HCT116 (cell line): ENCODE measurements at regions not wholly inside any gene's neighbourhood (a gene's known extent, or its start where the extent isn't known, plus 50 kb on each side); places are given as distances from the start of the nearest gene placed in this dataset.

Experiments
- ATAC-seq: fragments of 200-7000 bp; cut with Tn5 transposase; 2 replicates; pipeline ENCODE4 v1.9.1; 2020; ENCODE audit warnings: mild to moderate bottlenecking, moderate library complexity
- BruUV-seq: library from RNA; stranded (reverse); fragments of 400-500 nt; replicated peaks from 2 replicates; lab custom pipeline; 2021; lab: Mats Ljungman, UMichigan
- CTCF ChIA-PET: fragments of 300-600 bp; sonication (Branson Sonifier 250); formaldehyde crosslinking; loops from one replicate; lab custom pipeline; 2021; ENCODE audit warnings: antibody characterized with exemption; lab: Charles Lee
- POLR2A ChIA-PET: fragments of 300-600, 350-600 bp; sonication (Branson Sonifier 250); formaldehyde crosslinking; loops from one replicate; lab custom pipeline; 2021; ENCODE audit warnings: antibody characterized with exemption; lab: Charles Lee
- RAD21 ChIA-PET, 2 experiments: fragments of 300-600 bp; sonication (Branson Sonifier 250); formaldehyde crosslinking; loops; one replicate each; lab custom pipeline; 2023; ENCODE audit warnings: low total read pairs in 2 of 2; ENCODE audit not compliant: uncharacterized antibody in 2 of 2, unreplicated experiment in 2 of 2, low non-redundant PET in 1 of 2; lab: Charles Lee
- DNase-seq: peaks from one replicate; pipeline ENCODE4 v3.0.0-alpha.2; 2010; ENCODE audit warnings: low read depth, low spot score
- H2AFZ ChIP-seq: fragments of 200-600 bp; shearing (Covaris generic), sonication (generic); 2 replicates; pipeline ENCODE4 v1.6.1; 2017; ENCODE audit warnings: low read depth, mixed run types, mixed read lengths, antibody characterized with exemption, low read length; ENCODE audit not compliant: poor library complexity, severe bottlenecking
- H3K27ac ChIP-seq: 2 replicates; pipeline ENCODE4 v1.5.1; 2012; ENCODE audit warnings: low read depth, low read length
- H3K27me3 ChIP-seq: fragments of 200-600 bp; sonication (generic); 2 replicates; pipeline ENCODE4 v1.6.1; 2016; ENCODE audit warnings: mixed run types, low read length, mixed read lengths; ENCODE audit not compliant: insufficient read depth
- H3K36me3 ChIP-seq, 2 experiments: fragments of 200-500 bp in 1 of 2; fragments of 200-600 bp in 1 of 2; sonication (Bioruptor generic) in 1 of 2; sonication (generic) in 1 of 2; 2 replicates each; pipeline versions ENCODE4 v1.5.1 to v1.6.1; 2014 to 2016; ENCODE audit warnings: low read length in 2 of 2, inconsistent platforms in 1 of 2, mixed read lengths in 1 of 2, mixed run types in 1 of 2; ENCODE audit not compliant: insufficient read depth in 2 of 2, control insufficient read depth in 1 of 2
- H3K4me1 ChIP-seq, 2 experiments: fragments of 200-600 bp in 1 of 2; sonication (generic) in 1 of 2; 2 replicates each; pipeline versions ENCODE4 v1.5.1 to v1.6.1; 2012 to 2017; ENCODE audit warnings: low read length in 2 of 2, inconsistent platforms in 1 of 2, mild to moderate bottlenecking in 1 of 2, mixed read lengths in 1 of 2, mixed run types in 1 of 2, moderate library complexity in 1 of 2; ENCODE audit not compliant: insufficient read depth in 2 of 2, control insufficient read depth in 1 of 2
- H3K4me2 ChIP-seq: fragments of 200-600 bp; sonication (generic); 2 replicates; pipeline ENCODE4 v1.6.1; 2017; ENCODE audit warnings: mixed run types, low read length, mixed read lengths
- H3K4me3 ChIP-seq, 2 experiments: fragments of 200-600 bp in 1 of 2; sonication (generic) in 1 of 2; replicated peaks in 1 of 2; 2 replicates each; pipeline ENCODE4 v1.5.1; 2011 to 2016; ENCODE audit warnings: low read length in 2 of 2, control low read depth in 1 of 2, low read depth in 1 of 2, mild to moderate bottlenecking in 1 of 2, mixed read lengths in 1 of 2, mixed run types in 1 of 2
- H3K79me2 ChIP-seq: fragments of 200-600 bp; sonication (generic); 2 replicates; pipeline ENCODE4 v1.6.1; 2017; ENCODE audit warnings: mild to moderate bottlenecking, mixed run types, low read length, moderate library complexity, mixed read lengths; ENCODE audit not compliant: insufficient read depth
- H3K9ac ChIP-seq: fragments of 200-600 bp; sonication (generic); 2 replicates; pipeline ENCODE4 v1.6.1; 2016; ENCODE audit warnings: low read length, mixed read lengths
- H3K9me2 ChIP-seq: fragments of 200-600 bp; sonication (generic), shearing (Covaris generic); 2 replicates; pipeline ENCODE4 v1.6.1; 2017; ENCODE audit warnings: mixed run types, mild to moderate bottlenecking, moderate library complexity; ENCODE audit not compliant: insufficient read depth
- H3K9me3 ChIP-seq, 2 experiments: fragments of 200-500 bp in 1 of 2; fragments of 200-600 bp in 1 of 2; sonication (Bioruptor generic) in 1 of 2; sonication (generic) in 1 of 2; 2 replicates each; pipeline ENCODE4 v1.6.1; 2014 to 2017; ENCODE audit warnings: low read length in 2 of 2, mixed read lengths in 2 of 2, inconsistent platforms in 1 of 2, low read depth in 1 of 2, mild to moderate bottlenecking in 1 of 2, mixed run types in 1 of 2, moderate library complexity in 1 of 2; ENCODE audit not compliant: control insufficient read depth in 1 of 2, insufficient read depth in 1 of 2
- H4K20me1 ChIP-seq: fragments of 200-600 bp; sonication (generic), shearing (Covaris generic); 2 replicates; pipeline ENCODE4 v1.6.1; 2017; ENCODE audit warnings: mixed run types, mild to moderate bottlenecking, moderate library complexity; ENCODE audit not compliant: insufficient read depth
- CBX3 ChIP-seq: IDR thresholded peaks from 2 replicates; pipeline ENCODE4 v1.6.1; 2012; ENCODE audit warnings: low read depth
- CEBPB ChIP-seq: IDR thresholded peaks from 2 replicates; pipeline ENCODE4 v1.6.1; 2012; ENCODE audit warnings: low read depth
- POLR2AphosphoS5 ChIP-seq: IDR thresholded peaks from 2 replicates; pipeline ENCODE4 v1.6.1; 2011; ENCODE audit warnings: mild to moderate bottlenecking, low read depth, low read length, moderate library complexity
- RAD21 ChIP-seq: IDR thresholded peaks from 2 replicates; pipeline ENCODE4 v1.6.1; 2012; ENCODE audit warnings: low read depth, mild to moderate bottlenecking
- SIN3A ChIP-seq: IDR thresholded peaks from 2 replicates; pipeline ENCODE4 v1.6.1; 2012; ENCODE audit warnings: low read depth
- SP1 ChIP-seq: IDR thresholded peaks from 2 replicates; pipeline ENCODE4 v1.6.1; 2012; ENCODE audit warnings: low read depth
- ZFX ChIP-seq: fragments of 450-650 bp; IDR thresholded peaks from 2 replicates; pipeline ENCODE4 v1.6.1; 2017
- ZNF274 ChIP-seq: fragments of 200-500 bp; sonication (Bioruptor generic); IDR thresholded peaks from 2 replicates; pipeline ENCODE4 v1.6.1; 2014; ENCODE audit warnings: mild to moderate bottlenecking, low read depth, low read length, inconsistent platforms
- intact Hi-C: fragments of 100-400 bp; cut with micrococcal nuclease; formaldehyde crosslinking; loops from 2 replicates; pipeline ENCODE4 v1.10.0; 2022
- TF ChIP-seq, protein P1 (sequence below), 3 experiments: fragments of 200-600 bp in 1 of 3; sonication (generic) in 1 of 3; IDR thresholded peaks in 2 of 3; conservative IDR thresholded peaks in 1 of 3; 2 replicates each; pipeline ENCODE4 v1.5.1; 2012 to 2017; ENCODE audit warnings: low read depth in 2 of 3, low read length in 2 of 3, antibody characterized with exemption in 1 of 3, borderline replicate concordance in 1 of 3, control low read depth in 1 of 3, mild to moderate bottlenecking in 1 of 3, mixed read lengths in 1 of 3, mixed run types in 1 of 3, moderate library complexity in 1 of 3; ENCODE audit not compliant: insufficient read depth in 1 of 3
- TF ChIP-seq, protein P2 (sequence below): IDR thresholded peaks from 2 replicates; pipeline ENCODE4 v1.6.1; 2011; ENCODE audit warnings: mild to moderate bottlenecking, low read length, moderate library complexity; ENCODE audit not compliant: insufficient replicate concordance; ENCODE audit errors: extremely low read depth
- TF ChIP-seq, protein P3 (sequence below): IDR thresholded peaks from 2 replicates; pipeline ENCODE4 v1.6.1; 2012

DNA sequence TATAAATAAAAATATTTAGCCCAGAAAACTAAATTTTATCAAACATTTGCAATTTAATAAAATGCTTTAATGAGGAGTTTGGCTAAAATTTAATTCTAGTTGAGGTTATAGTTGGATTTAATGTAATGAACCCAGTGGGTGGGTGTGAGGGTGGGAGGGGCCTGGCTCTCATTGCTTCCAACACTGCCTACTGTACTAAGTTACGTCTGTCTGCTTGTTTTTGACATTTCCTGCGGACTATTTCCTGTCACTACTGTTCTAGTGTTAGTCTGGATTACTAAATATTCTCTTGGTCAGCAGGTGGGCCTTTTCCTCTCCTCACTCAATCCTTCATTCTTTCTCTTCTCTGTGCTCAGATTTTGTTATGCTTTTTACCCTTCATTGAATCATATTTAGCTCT, 82.5 kb upstream of the MAP3K7 start:
- ChIA-PET POLR2A (no interaction called here), CTCF (no interaction called here), RAD21 (no interaction called here)
- peaks cover 27% of the 10 kb centered on the region; the same call in 1 of the 2 replicates for H3K27me3 ChIP-seq
- TF ChIP-seq CEBPB, result no peak
- no peak for TF ChIP-seq CBX3
- TF ChIP-seq, protein P1, sequence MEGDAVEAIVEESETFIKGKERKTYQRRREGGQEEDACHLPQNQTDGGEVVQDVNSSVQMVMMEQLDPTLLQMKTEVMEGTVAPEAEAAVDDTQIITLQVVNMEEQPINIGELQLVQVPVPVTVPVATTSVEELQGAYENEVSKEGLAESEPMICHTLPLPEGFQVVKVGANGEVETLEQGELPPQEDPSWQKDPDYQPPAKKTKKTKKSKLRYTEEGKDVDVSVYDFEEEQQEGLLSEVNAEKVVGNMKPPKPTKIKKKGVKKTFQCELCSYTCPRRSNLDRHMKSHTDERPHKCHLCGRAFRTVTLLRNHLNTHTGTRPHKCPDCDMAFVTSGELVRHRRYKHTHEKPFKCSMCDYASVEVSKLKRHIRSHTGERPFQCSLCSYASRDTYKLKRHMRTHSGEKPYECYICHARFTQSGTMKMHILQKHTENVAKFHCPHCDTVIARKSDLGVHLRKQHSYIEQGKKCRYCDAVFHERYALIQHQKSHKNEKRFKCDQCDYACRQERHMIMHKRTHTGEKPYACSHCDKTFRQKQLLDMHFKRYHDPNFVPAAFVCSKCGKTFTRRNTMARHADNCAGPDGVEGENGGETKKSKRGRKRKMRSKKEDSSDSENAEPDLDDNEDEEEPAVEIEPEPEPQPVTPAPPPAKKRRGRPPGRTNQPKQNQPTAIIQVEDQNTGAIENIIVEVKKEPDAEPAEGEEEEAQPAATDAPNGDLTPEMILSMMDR (IDR thresholded peaks at IDR 0.05 in 2 of 3, conservative IDR thresholded peaks at IDR 0.05 in 1 of 3; ENCODE audit: borderline replicate concordance in 1 of 3, insufficient read depth in 1 of 3, low read depth in 2 of 3, low read length in 2 of 3), result no peak
- no peak for TF ChIP-seq POLR2AphosphoS5
- TF ChIP-seq ZNF274, result no peak
- TF ChIP-seq ZFX, result no peak
- TF ChIP-seq, protein P2, sequence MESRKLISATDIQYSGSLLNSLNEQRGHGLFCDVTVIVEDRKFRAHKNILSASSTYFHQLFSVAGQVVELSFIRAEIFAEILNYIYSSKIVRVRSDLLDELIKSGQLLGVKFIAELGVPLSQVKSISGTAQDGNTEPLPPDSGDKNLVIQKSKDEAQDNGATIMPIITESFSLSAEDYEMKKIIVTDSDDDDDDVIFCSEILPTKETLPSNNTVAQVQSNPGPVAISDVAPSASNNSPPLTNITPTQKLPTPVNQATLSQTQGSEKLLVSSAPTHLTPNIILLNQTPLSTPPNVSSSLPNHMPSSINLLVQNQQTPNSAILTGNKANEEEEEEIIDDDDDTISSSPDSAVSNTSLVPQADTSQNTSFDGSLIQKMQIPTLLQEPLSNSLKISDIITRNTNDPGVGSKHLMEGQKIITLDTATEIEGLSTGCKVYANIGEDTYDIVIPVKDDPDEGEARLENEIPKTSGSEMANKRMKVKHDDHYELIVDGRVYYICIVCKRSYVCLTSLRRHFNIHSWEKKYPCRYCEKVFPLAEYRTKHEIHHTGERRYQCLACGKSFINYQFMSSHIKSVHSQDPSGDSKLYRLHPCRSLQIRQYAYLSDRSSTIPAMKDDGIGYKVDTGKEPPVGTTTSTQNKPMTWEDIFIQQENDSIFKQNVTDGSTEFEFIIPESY, result no peak
- TF ChIP-seq SIN3A, result no peak
- no peak for TF ChIP-seq SP1
- no peak for TF ChIP-seq RAD21
- TF ChIP-seq, protein P3, sequence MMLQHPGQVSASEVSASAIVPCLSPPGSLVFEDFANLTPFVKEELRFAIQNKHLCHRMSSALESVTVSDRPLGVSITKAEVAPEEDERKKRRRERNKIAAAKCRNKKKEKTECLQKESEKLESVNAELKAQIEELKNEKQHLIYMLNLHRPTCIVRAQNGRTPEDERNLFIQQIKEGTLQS, result no peak
- BruUV-seq, result no TSS peak
- no peaks in the 10 kb centered on the region for H4K20me1 ChIP-seq
- H3K36me3 ChIP-seq, result no peaks in the 10 kb centered on the region
- no peaks in the 10 kb centered on the region for H3K9me3 ChIP-seq
- DNase-seq (no peak), ATAC-seq (no peak)
- H2AFZ ChIP-seq, result no peak overlapping the region
- no peak overlapping the region for H3K4me2 ChIP-seq
- no peak overlapping the region for H3K4me3 ChIP-seq
- intact Hi-C loops, result no loop called here
- no peaks in the 10 kb centered on the region for H3K4me1 ChIP-seq
- no peak overlapping the region for H3K27ac ChIP-seq
- no peak overlapping the region for H3K9ac ChIP-seq
- no peaks in the 10 kb centered on the region for H3K9me2 ChIP-seq
- H3K79me2 ChIP-seq, result no peaks in the 10 kb centered on the region
